IgD-negative memory B cell (primary cell): ENCODE measurements at regions not wholly inside any gene's neighbourhood (a gene's known extent, or its start where the extent isn't known, plus 50 kb on each side); places are given as distances from the start of the nearest gene placed in this dataset.
"Not testable (repeated sequence)": the region's sequence is repeated elsewhere in the genome, so short reads cannot be mapped to it uniquely, and the experiment has no call there.

ENCODE experiments used
- H3K27ac Mint-ChIP-seq, 3 donors: one replicate each; pipeline ENCODE4 v1.8.0; 2020 to 2022; ENCODE audit warnings: mild to moderate bottlenecking in 3 of 3, mixed read lengths in 3 of 3, moderate library complexity in 1 of 3
- H3K27me3 Mint-ChIP-seq: one replicate; pipeline ENCODE4 v1.8.0; 2021; ENCODE audit warnings: mixed read lengths
- H3K36me3 Mint-ChIP-seq: one replicate; pipeline ENCODE4 v1.8.0; 2020; ENCODE audit warnings: mild to moderate bottlenecking, mixed read lengths
- H3K4me1 Mint-ChIP-seq, 3 donors: one replicate each; pipeline ENCODE4 v1.8.0; 2020 to 2022; ENCODE audit warnings: mixed read lengths in 3 of 3, mild to moderate bottlenecking in 1 of 3
- H3K4me3 Mint-ChIP-seq, 4 donors: one replicate each; pipeline ENCODE4 v1.8.0; 2020 to 2022; ENCODE audit warnings: mild to moderate bottlenecking in 4 of 4, mixed read lengths in 4 of 4, moderate library complexity in 3 of 4
- H3K9me3 Mint-ChIP-seq, 3 donors: one replicate each; pipeline ENCODE4 v1.8.0; 2020 to 2021; ENCODE audit warnings: mixed read lengths in 3 of 3, mild to moderate bottlenecking in 1 of 3

- H3K27me3 Mint-ChIP-seq: no peaks in the 10 kb centered on the region
- no peaks in the 10 kb centered on the region for H3K4me1 Mint-ChIP-seq
- H3K36me3 Mint-ChIP-seq: peaks cover 1% of the 10 kb centered on the region
- no peak overlapping the region for H3K4me3 Mint-ChIP-seq
- peaks cover 0 to 2% (median 0%) of the 10 kb centered on the region in 3 donors for H3K9me3 Mint-ChIP-seq
- no peak overlapping the region for H3K27ac Mint-ChIP-seq
These were observed 57.9 kb downstream of the GPR101 start for GRCh38 chrX:136975684-136976470.

GRCh38 chrX:136967966-136968365 is 65.8 kb downstream of the GPR101 start:
- Mint-ChIP-seq H3K36me3 (peaks cover 2% of the 10 kb centered on the region), H3K4me1 (no peaks in the 10 kb centered on the region), H3K9me3 (no peaks in the 10 kb centered on the region), H3K4me3 (no peak overlapping the region), H3K27ac (no peak overlapping the region), H3K27me3 (no peaks in the 10 kb centered on the region)

- H3K27me3 Mint-ChIP-seq: no peaks in the 10 kb centered on the region
- no peak overlapping the region for H3K4me3 Mint-ChIP-seq
- H3K27ac Mint-ChIP-seq: peak overlapping the region in 1 of 3 donors; percentile 47
- peaks cover 4 to 6% (median 5%) of the 10 kb centered on the region in 3 donors for H3K4me1 Mint-ChIP-seq
- H3K36me3 Mint-ChIP-seq: peaks cover 2% of the 10 kb centered on the region
- H3K9me3 Mint-ChIP-seq: no peaks in the 10 kb centered on the region
These were observed 69.8 kb downstream of the GPR101 start for GRCh38 chrX:136963973-136964372.

GRCh38 chrX:136961594-136962135 is 72.1 kb downstream of the GPR101 start:
- Mint-ChIP-seq H3K36me3 (peaks cover 2% of the 10 kb centered on the region), H3K4me1 (peaks cover 4 to 6% (median 5%) of the 10 kb centered on the region in 3 donors), H3K9me3 (no peaks in the 10 kb centered on the region), H3K4me3 (no peak overlapping the region), H3K27me3 (no peaks in the 10 kb centered on the region), H3K27ac (no peak overlapping the region)

- Mint-ChIP-seq H3K4me3 (no peak overlapping the region), H3K9me3 (no peaks in the 10 kb centered on the region), H3K36me3 (peaks cover 7% of the 10 kb centered on the region), H3K27me3 (no peaks in the 10 kb centered on the region), H3K27ac (no peak overlapping the region), H3K4me1 (peaks cover 0 to 3% (median 0%) of the 10 kb centered on the region in 3 donors)
These were observed 74.4 kb upstream of the RBMX start for GRCh38 chrX:136954930-136955329.

- H3K4me3 Mint-ChIP-seq: peak overlapping the region in 1 of 4 donors; percentile 32
- H3K9me3 Mint-ChIP-seq: no peaks in the 10 kb centered on the region
- peaks cover 7% of the 10 kb centered on the region for H3K36me3 Mint-ChIP-seq
- peaks cover 0 to 2% (median 0%) of the 10 kb centered on the region in 3 donors for H3K4me1 Mint-ChIP-seq
- H3K27me3 Mint-ChIP-seq: no peaks in the 10 kb centered on the region
- no peak overlapping the region for H3K27ac Mint-ChIP-seq
These were observed 73.6 kb upstream of the RBMX start for GRCh38 chrX:136953867-136954787.

- H3K4me1 Mint-ChIP-seq: no peaks in the 10 kb centered on the region
- no peaks in the 10 kb centered on the region for H3K27me3 Mint-ChIP-seq
- no peak overlapping the region for H3K4me3 Mint-ChIP-seq
- no peaks in the 10 kb centered on the region for H3K9me3 Mint-ChIP-seq
- peaks cover 7% of the 10 kb centered on the region for H3K36me3 Mint-ChIP-seq
- no peak overlapping the region for H3K27ac Mint-ChIP-seq
These were observed 69.7 kb upstream of the RBMX start for GRCh38 chrX:136950211-136950610.

GRCh38 chrX:136941396-136942337 is 61.1 kb upstream of the RBMX start:
- H3K27ac Mint-ChIP-seq: no peak overlapping the region
- H3K4me1 Mint-ChIP-seq: no peaks in the 10 kb centered on the region
- H3K27me3 Mint-ChIP-seq: no peaks in the 10 kb centered on the region
- H3K9me3 Mint-ChIP-seq: no peaks in the 10 kb centered on the region
- peaks cover 5% of the 10 kb centered on the region for H3K36me3 Mint-ChIP-seq
- H3K4me3 Mint-ChIP-seq: no peak overlapping the region

GRCh38 chrX:136936183-136936549 is 55.6 kb upstream of the RBMX start:
- Mint-ChIP-seq H3K36me3 (peaks cover 5% of the 10 kb centered on the region), H3K4me3 (peak overlapping the region in 1 of 4 donors; percentile 15), H3K27ac (no peak overlapping the region), H3K27me3 (no peaks in the 10 kb centered on the region), H3K9me3 (peaks cover 0 to 2% (median 0%) of the 10 kb centered on the region in 3 donors), H3K4me1 (peaks cover 0 to 8% (median 6%) of the 10 kb centered on the region in 3 donors)

GRCh38 chrX:136935533-136936182 is 55.1 kb upstream of the RBMX start:
- not testable (repeated sequence) for H3K36me3 Mint-ChIP-seq, H3K4me1 Mint-ChIP-seq, H3K9me3 Mint-ChIP-seq, H3K27me3 Mint-ChIP-seq, H3K27ac Mint-ChIP-seq
- peak overlapping the region in 3 of 4 donors; percentile 58 to 89 (median 84) for H3K4me3 Mint-ChIP-seq

GRCh38 chrX:136934652-136935051 is 54.1 kb upstream of the RBMX start:
- H3K27ac Mint-ChIP-seq, H3K4me1 Mint-ChIP-seq, H3K36me3 Mint-ChIP-seq, H3K9me3 Mint-ChIP-seq, H3K27me3 Mint-ChIP-seq: not testable (repeated sequence)
- H3K4me3 Mint-ChIP-seq: peak overlapping the region in 2 of 4 donors; percentile 83 to 84

GRCh38 chrX:136933611-136934145 is 53.2 kb upstream of the RBMX start:
- H3K4me3 Mint-ChIP-seq: no peak overlapping the region
- no peak overlapping the region for H3K27ac Mint-ChIP-seq
- H3K4me1 Mint-ChIP-seq: peaks cover 0 to 8% (median 6%) of the 10 kb centered on the region in 3 donors
- peaks cover 0 to 2% (median 0%) of the 10 kb centered on the region in 3 donors for H3K9me3 Mint-ChIP-seq
- H3K27me3 Mint-ChIP-seq: no peaks in the 10 kb centered on the region
- peaks cover 5% of the 10 kb centered on the region for H3K36me3 Mint-ChIP-seq

- no peak overlapping the region for H3K27ac Mint-ChIP-seq
- H3K27me3 Mint-ChIP-seq: no peaks in the 10 kb centered on the region
- H3K9me3 Mint-ChIP-seq: peaks cover 0 to 2% (median 0%) of the 10 kb centered on the region in 3 donors
- peaks cover 5% of the 10 kb centered on the region for H3K36me3 Mint-ChIP-seq
- no peak overlapping the region for H3K4me3 Mint-ChIP-seq
- H3K4me1 Mint-ChIP-seq: peaks cover 0 to 8% (median 6%) of the 10 kb centered on the region in 3 donors
These were observed 51.1 kb upstream of the RBMX start for GRCh38 chrX:136931661-136932060.
